Astrocyte (in vitro differentiated cells and primary cell): ENCODE measurements at regions not wholly inside any gene's neighbourhood (a gene's known extent, or its start where the extent isn't known, plus 50 kb on each side); places are given as distances from the start of the nearest gene placed in this dataset.

ENCODE experiments used
- CTCF ChIP-seq: IDR thresholded peaks from 2 replicates; pipeline ENCODE4 v1.5.1; 2011; ENCODE audit warnings: low read depth, mild to moderate bottlenecking, inconsistent platforms, low read length, moderate library complexity; ENCODE audit not compliant: insufficient read depth
- EZH2 ChIP-seq: IDR thresholded peaks from 2 replicates; pipeline ENCODE4 v1.6.1; 2012; ENCODE audit warnings: mild to moderate bottlenecking, low read length, inconsistent platforms; ENCODE audit not compliant: insufficient read depth

GRCh38 chr2:19120941-19121750 lies 237.3 kb downstream of the OSR1 start:
- no peak for TF ChIP-seq EZH2
- TF ChIP-seq CTCF: no peak
